ENCODE measurements at regions not wholly inside any gene's neighbourhood (a gene's known extent, or its start where the extent isn't known, plus 50 kb on each side); places are given as distances from the start of the nearest gene placed in this dataset.
A peak's percentile ranks its signal among the peaks of the same experiment; 100 is the strongest.
"Not testable (repeated sequence)": the region's sequence is repeated elsewhere in the genome, so short reads cannot be mapped to it uniquely, and the experiment has no call there.

DNA sequence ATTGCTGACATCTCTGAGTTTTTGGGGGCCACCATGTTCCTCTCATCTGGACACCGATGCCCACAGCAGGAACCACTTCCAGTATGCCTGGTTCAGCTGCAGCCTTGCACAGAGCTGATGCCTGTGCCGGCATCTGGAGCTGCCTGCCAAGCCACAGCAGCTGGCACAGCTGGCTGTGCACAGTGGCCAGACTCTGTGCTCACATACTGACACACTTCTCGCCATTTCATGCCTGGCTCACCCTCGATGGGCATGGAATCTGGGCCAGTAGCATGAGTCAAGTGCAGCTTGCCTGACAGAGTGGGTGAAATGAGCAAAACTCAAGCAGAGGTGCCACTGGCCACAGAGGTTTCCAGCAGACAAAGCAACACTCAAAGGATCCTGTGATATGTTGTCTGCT, 863.4 kb downstream of the DNAH5 start:
- no peaks in the 10 kb centered on the region for H4K20me1 ChIP-seq (ENCODE audit: control insufficient read depth, insufficient read depth, insufficient read length)
- no peaks in the 10 kb centered on the region for H3K79me2 ChIP-seq (ENCODE audit: insufficient read depth, low read length)
- H3K9me3 Mint-ChIP-seq: no peaks in the 10 kb centered on the region
- H4K91ac ChIP-seq (ENCODE audit: insufficient read length, low read depth, low read length): no peak overlapping the region
- H3K56ac ChIP-seq (ENCODE audit: insufficient read length, low read depth, low read length): no peak overlapping the region
- H3K36me3 Mint-ChIP-seq (ENCODE audit: insufficient read depth in 1 of 3, low read depth in 3 of 3): no peaks in the 10 kb centered on the region
- no peak overlapping the region for H3K23ac ChIP-seq (ENCODE audit: insufficient read length, low read depth, low read length)
- H2BK5ac ChIP-seq (ENCODE audit: insufficient read length, low read length): no peak overlapping the region
- no peak overlapping the region for H3K27ac Mint-ChIP-seq
- H3K23me2 ChIP-seq (ENCODE audit: insufficient read length, low read depth, low read length, poor library complexity, severe bottlenecking): no peaks in the 10 kb centered on the region
- no peak overlapping the region for H2AK5ac ChIP-seq (ENCODE audit: insufficient read length, low read length)
- TF ChIP-seq, protein P1, sequence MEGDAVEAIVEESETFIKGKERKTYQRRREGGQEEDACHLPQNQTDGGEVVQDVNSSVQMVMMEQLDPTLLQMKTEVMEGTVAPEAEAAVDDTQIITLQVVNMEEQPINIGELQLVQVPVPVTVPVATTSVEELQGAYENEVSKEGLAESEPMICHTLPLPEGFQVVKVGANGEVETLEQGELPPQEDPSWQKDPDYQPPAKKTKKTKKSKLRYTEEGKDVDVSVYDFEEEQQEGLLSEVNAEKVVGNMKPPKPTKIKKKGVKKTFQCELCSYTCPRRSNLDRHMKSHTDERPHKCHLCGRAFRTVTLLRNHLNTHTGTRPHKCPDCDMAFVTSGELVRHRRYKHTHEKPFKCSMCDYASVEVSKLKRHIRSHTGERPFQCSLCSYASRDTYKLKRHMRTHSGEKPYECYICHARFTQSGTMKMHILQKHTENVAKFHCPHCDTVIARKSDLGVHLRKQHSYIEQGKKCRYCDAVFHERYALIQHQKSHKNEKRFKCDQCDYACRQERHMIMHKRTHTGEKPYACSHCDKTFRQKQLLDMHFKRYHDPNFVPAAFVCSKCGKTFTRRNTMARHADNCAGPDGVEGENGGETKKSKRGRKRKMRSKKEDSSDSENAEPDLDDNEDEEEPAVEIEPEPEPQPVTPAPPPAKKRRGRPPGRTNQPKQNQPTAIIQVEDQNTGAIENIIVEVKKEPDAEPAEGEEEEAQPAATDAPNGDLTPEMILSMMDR (conservative IDR thresholded peaks at IDR 0.05): no peak
- H3K79me1 ChIP-seq (ENCODE audit: insufficient read depth, low read depth, low read length, poor library complexity, severe bottlenecking): no peaks in the 10 kb centered on the region
- H3K27ac ChIP-seq (ENCODE audit: insufficient read length, low read depth, low read length): no peak overlapping the region
- no peak overlapping the region for H3K4me2 ChIP-seq (ENCODE audit: insufficient read depth, insufficient read length, low read length)
- H3K4me1 Mint-ChIP-seq: no peaks in the 10 kb centered on the region
- H2AFZ ChIP-seq (ENCODE audit: low read length): no peak overlapping the region
- H4K8ac ChIP-seq (replicated peaks; ENCODE audit: insufficient read length, low read depth, low read length): peak overlapping the region; percentile 82
- H3K27me3 Mint-ChIP-seq (ENCODE audit: low read depth): no peaks in the 10 kb centered on the region
- no peaks in the 10 kb centered on the region for H3K4me1 ChIP-seq (ENCODE audit: insufficient read depth, low read length)
- H3T11ph ChIP-seq (ENCODE audit: low read length): no peak overlapping the region
- H2BK15ac ChIP-seq (ENCODE audit: low read depth, low read length): no peak overlapping the region; the same call in 1 of the 2 replicates
- WGBS (ENCODE audit: extremely low coverage, insufficient read length, low lambda C conversion rate): no CpG with 5 or more reads among the region's 4 CpGs
- no peaks in the 10 kb centered on the region for H3K9me3 ChIP-seq (ENCODE audit: control insufficient read depth, low read depth, low read length)
- no peak overlapping the region for H3K18ac ChIP-seq (ENCODE audit: insufficient read length, low read depth, low read length)
- no peak overlapping the region for H4K5ac ChIP-seq (ENCODE audit: insufficient read length, low read depth, low read length)
- H3K4me3 Mint-ChIP-seq: no peak overlapping the region
- no peak overlapping the region for H2BK20ac ChIP-seq (ENCODE audit: low read depth, low read length, poor library complexity, severe bottlenecking)
- no peak overlapping the region for H3K14ac ChIP-seq (ENCODE audit: insufficient read depth, low read length)
- H3K27me3 ChIP-seq (ENCODE audit: insufficient read depth, low read length): no peaks in the 10 kb centered on the region
- H3K9ac ChIP-seq (ENCODE audit: extremely low read depth, insufficient read length, low read length): no peak overlapping the region
- DNase-seq: no peak
- H2BK12ac ChIP-seq (ENCODE audit: insufficient read length, low read depth, low read length): no peak overlapping the region
- H2BK120ac ChIP-seq (ENCODE audit: low read depth, low read length, poor library complexity, severe bottlenecking): no peak overlapping the region
- H3K4ac ChIP-seq (ENCODE audit: low read depth, low read length): no peak overlapping the region

GRCh38 chr5:13072936-13073335, 871.6 kb downstream of the DNAH5 start:
- peaks cover 29 to 36% of the 10 kb centered on the region in 2 experiments for H3K9me3 Mint-ChIP-seq
- not testable (repeated sequence) for H3K23ac ChIP-seq (ENCODE audit: insufficient read length, low read depth, low read length); H2BK15ac ChIP-seq (ENCODE audit: low read depth, low read length); H4K20me1 ChIP-seq (ENCODE audit: control insufficient read depth, insufficient read depth, insufficient read length); H3K9ac ChIP-seq (ENCODE audit: extremely low read depth, insufficient read length, low read length); H3K4me3 Mint-ChIP-seq; H2BK20ac ChIP-seq (ENCODE audit: low read depth, low read length, poor library complexity, severe bottlenecking); H2BK120ac ChIP-seq (ENCODE audit: low read depth, low read length, poor library complexity, severe bottlenecking); H3K4me1 ChIP-seq (ENCODE audit: insufficient read depth, low read length); H3K4me1 Mint-ChIP-seq; H3K27ac ChIP-seq (ENCODE audit: insufficient read length, low read depth, low read length); H3K27ac Mint-ChIP-seq; H3K27me3 ChIP-seq (ENCODE audit: insufficient read depth, low read length); H4K5ac ChIP-seq (ENCODE audit: insufficient read length, low read depth, low read length); H2AFZ ChIP-seq (ENCODE audit: low read length); H3K27me3 Mint-ChIP-seq (ENCODE audit: low read depth); H3K18ac ChIP-seq (ENCODE audit: insufficient read length, low read depth, low read length); H2BK5ac ChIP-seq (ENCODE audit: insufficient read length, low read length); H3K4ac ChIP-seq (ENCODE audit: low read depth, low read length); H4K91ac ChIP-seq (ENCODE audit: insufficient read length, low read depth, low read length); H3K9me3 ChIP-seq (ENCODE audit: control insufficient read depth, low read depth, low read length); H4K8ac ChIP-seq (replicated peaks; ENCODE audit: insufficient read length, low read depth, low read length); H3K14ac ChIP-seq (ENCODE audit: insufficient read depth, low read length); DNase-seq; H2AK5ac ChIP-seq (ENCODE audit: insufficient read length, low read length); H3T11ph ChIP-seq (ENCODE audit: low read length); H3K23me2 ChIP-seq (ENCODE audit: insufficient read length, low read depth, low read length, poor library complexity, severe bottlenecking); H3K79me2 ChIP-seq (ENCODE audit: insufficient read depth, low read length); H2BK12ac ChIP-seq (ENCODE audit: insufficient read length, low read depth, low read length); H3K56ac ChIP-seq (ENCODE audit: insufficient read length, low read depth, low read length); H3K79me1 ChIP-seq (ENCODE audit: insufficient read depth, low read depth, low read length, poor library complexity, severe bottlenecking); H3K4me2 ChIP-seq (ENCODE audit: insufficient read depth, insufficient read length, low read length)
- WGBS (ENCODE audit: extremely low coverage, insufficient read length, low lambda C conversion rate): no CpG with 5 or more reads among the region's 4 CpGs
- H3K36me3 Mint-ChIP-seq (ENCODE audit: insufficient read depth in 1 of 3, low read depth in 3 of 3): peaks cover 12 to 34% (median 22%) of the 10 kb centered on the region in 3 experiments
